ENCODE measurements at regions not wholly inside any gene's neighbourhood (a gene's known extent, or its start where the extent isn't known, plus 50 kb on each side); places are given as distances from the start of the nearest gene placed in this dataset.

DNA sequence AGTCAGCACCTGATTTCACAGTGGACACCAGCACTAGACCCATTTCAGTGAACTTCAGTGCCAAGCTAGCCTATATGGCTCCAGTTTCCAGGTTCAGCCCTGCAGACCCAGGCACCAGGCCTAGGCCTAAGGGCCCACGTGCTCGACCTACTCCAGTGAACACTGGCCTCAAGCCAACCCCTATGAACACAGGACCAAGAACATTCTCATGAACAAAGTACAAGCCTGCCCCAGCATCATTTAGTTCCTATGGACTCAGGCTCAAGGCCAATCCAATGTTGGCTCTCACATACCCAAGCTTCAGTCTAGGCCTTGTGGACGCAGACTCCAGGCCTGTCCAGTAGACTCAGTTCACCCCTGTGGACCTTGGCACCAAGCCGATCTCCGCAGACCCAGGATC lies 385.5 kb downstream of the DHX35 start:
- TF ChIP-seq, protein P1, sequence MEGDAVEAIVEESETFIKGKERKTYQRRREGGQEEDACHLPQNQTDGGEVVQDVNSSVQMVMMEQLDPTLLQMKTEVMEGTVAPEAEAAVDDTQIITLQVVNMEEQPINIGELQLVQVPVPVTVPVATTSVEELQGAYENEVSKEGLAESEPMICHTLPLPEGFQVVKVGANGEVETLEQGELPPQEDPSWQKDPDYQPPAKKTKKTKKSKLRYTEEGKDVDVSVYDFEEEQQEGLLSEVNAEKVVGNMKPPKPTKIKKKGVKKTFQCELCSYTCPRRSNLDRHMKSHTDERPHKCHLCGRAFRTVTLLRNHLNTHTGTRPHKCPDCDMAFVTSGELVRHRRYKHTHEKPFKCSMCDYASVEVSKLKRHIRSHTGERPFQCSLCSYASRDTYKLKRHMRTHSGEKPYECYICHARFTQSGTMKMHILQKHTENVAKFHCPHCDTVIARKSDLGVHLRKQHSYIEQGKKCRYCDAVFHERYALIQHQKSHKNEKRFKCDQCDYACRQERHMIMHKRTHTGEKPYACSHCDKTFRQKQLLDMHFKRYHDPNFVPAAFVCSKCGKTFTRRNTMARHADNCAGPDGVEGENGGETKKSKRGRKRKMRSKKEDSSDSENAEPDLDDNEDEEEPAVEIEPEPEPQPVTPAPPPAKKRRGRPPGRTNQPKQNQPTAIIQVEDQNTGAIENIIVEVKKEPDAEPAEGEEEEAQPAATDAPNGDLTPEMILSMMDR (IDR thresholded peaks at IDR 0.05) = no peak
- no peak for TF ChIP-seq POLR2A (IDR thresholded peaks at IDR 0.05)
